ENCODE measurements at regions not wholly inside any gene's neighbourhood (a gene's known extent, or its start where the extent isn't known, plus 50 kb on each side); places are given as distances from the start of the nearest gene placed in this dataset.

DNA sequence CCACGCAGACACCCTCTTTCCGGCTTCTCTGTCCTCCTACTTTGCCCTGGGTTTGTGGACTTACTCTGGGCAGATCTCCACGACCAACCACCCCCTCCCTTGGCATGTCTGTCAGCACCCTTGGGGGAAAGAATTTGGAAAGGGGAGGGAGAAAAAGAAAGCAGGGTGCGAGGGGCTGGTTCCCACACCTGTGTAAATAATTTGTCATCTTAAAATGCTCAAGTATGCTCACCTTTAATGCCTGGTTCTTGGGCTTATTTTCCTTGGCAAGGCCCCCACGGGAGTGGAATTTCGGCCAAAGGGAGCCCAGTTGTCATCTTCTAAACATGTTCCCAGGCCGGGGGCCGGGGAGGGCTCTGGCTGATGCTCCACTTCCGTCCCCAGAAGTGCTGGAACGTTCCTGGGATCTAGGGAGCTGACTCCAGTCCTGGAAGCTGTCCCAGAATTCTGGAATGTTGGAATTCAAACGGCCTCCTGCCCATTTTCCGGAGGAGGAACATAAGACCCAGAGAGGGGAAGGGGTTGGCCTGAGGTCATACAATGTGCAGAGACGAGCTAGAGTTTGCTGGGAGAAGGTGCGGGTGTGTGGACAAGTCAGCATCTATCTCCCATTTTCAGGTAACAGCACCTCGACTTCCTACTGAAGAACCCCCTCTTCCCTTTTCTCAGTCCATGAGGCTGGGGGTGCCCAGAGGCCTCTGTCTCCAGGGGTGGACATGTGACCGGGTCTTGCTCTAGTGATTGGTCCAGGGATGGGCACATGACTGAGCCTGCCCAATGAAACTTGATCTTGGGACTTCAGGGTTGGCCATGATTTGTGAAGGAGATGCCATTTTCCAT is 122.3 kb downstream of the CEBPB start:
- DNase-seq = peak; percentile 90

DNA sequence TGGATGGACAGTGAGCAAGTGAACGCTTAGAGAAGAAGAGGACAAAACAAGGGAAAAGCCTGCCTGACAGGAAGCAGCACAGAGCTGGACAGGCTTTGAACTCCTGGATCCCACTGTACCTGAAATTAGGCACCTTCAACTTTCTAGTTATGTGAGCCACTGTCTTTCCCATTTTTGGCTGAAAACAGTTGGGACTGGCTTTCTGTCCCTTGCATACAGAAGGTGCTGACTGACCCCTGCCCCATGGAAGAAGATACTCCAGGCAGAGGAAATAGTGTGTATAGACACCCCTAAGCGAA is 122.8 kb downstream of the CEBPB start:
- DNase-seq = no peak

DNA sequence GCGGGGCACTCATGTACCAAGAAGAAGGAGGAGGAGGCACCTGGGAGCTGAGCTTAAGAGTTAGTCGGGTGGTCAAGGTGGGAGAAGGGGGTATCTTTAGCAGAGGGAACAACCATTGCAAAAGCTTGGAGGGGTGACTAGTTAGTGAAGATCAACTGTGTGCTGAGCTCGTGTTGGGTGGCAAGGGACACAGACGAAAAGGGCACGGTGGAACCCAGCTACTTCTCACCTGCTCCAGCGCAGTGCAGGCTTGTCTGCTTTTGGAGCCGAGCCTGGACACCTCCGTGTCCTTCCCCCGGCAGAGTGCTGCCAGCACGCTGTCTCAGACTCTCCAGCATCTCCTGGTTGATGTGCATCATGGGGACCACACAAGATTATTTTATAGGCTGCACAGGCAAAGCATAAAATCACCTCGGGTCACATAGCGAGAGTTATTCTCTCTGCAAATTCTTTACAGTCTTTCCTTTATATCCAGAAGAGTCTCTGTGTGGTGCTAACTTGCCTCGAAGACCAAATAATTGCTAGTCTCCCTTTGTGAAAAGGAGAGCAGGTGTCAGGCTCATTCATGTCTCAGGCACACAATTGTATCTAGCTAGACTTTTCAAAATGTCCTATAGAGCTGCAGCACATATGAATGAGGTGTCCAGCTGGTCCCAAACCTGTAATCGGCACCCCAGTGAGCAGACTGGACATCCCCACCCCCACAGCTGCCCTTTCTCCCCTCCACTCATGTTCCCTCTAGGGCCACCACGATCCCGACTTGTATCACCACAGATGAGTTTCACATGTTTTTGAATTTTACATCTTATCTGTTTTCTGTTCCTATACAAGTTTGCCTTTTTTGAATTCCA is 123.4 kb downstream of the CEBPB start:
- DNase-seq = no peak

DNA sequence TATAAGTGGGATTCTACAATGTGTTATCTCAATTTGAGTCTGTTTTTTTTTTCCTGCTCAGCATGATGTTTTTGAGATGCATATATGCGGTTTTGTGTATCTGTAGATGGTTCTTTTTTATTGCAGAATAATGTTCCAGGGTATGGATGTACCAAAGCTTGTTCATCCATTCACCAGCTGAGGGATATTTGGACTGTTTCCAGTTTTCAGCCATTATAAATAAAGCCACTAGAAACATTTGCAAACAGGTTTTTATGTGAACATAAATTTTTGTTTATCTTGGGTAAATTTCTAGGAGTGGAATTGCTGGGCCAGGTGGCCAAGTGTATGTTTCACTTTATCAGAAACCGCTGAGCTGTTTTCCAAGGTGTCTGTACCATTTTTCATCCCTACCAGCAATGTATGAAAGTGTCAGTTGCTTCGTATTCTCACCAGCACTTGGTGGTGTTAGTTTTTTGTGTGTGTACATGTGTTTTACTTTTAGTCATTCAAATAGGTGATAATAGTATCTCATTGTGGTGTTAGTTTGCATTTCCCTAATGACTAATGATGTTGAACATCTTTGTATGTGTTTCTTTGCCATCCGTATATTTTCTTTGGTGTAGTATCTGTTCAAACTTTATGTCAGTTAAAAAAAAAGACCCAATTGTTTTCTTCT is 124.2 kb downstream of the CEBPB start:
- no peak for DNase-seq

- no peak for DNase-seq
Observed at GRCh38 chr20:50315586-50316551, 125.2 kb downstream of the CEBPB start.

DNA sequence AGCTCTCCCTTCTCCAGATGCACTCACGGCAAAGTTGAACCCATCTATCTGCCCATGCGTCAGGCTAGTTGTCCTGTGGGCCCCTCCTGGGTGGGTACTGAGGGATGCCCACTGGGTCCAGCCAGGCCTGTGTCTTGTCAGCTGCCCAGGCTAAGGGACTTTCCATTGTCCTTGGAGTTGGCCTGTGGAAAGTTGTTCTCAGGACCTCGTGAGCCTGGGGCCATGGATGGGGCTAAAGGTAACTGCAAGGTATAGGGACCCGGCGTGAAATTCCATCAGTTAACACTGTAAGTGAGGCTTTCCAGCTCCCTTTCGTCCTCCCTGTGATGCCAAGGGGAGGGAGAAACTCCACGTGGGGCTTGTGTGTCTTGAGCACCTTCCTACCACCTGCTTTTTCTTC is 126.5 kb downstream of the CEBPB start:
- no peak for DNase-seq

GRCh38 chr20:50317609-50318008 is 127.0 kb downstream of the CEBPB start:
- DNase-seq = no peak

DNA sequence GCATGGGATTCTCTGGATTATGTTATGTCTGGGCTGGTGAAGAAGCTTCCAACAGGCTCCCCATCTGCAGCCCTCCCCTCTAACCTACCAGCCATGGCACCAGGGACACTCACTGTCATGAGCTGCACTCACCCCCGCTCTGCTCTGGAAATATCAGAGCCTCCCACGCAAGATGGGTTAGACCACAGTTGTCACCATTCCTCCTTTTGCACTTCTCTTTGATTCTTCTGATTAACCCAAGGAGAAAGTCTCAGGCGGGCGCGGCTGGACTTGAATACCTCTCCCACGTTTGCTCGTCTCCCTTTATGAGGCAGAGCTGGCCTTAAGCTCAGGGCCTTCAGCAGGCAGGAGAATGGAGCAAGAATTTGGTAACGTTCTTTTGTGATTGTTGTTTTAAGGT is 128.1 kb downstream of the CEBPB start:
- DNase-seq = no peak

DNA sequence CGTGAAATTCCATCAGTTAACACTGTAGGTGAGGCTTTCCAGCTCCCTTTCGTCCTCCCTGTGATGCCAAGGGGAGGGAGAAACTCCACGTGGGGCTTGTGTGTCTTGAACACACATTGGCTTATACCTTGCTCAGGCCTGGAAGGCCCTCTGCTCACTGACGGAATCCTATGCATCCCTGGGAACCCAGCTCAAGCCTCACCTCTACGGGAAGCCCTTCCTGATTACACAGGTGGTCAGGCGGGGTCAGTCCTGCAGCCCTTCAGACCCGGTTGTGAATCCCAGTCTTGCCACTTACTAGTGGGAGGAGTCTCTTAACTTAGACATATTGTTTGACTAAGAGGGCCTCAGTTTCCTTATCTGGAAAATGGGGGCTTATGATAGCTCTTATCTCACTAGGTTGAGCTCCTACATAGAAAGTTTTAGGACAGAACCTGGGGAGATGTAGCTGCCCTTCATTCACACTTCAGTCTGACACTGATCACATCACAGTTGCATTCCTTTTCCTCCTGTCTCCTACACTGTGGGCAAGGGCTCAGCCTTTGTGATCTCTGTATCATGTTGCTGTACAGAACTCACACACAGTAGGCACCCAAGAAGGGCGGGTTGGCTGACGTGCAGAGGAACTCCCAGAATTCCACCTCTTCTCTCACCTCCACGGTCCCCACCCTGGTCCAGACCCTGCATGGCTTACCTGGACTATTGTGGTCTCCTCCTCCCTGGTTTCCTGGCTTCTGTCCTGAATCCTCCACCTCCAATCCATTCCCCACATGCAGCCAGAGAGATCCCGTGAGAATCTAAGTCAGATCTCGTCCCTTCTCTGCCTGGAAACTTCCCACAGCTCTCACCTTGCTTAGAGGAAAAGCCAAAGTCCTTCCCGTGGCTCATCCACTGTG is 129.6 kb downstream of the CEBPB start:
- DNase-seq = no peak

GRCh38 chr20:50320901-50321796 is 130.5 kb downstream of the CEBPB start:
- peak; percentile 73 for DNase-seq

- DNase-seq = no peak
Observed at GRCh38 chr20:50321797-50322480, 131.3 kb downstream of the CEBPB start.

DNA sequence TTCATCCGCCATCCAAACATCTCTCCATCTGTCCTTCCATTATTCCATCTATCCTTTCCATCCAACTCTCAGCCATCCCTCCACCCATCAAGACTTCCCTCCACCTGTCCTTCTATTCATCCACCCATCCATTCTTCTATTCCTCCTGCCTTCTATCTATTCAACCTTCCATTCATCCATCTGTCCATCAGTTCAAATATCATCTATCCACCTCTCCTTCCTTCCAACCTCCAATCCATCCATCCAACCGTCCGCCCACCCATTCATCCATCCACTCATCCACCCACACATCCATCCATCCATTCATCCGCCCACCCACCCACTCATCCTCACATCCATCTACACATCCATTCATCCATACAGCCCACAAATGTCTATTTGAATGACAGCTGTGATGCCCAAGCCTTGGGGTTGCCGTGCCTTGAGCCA is 132.1 kb downstream of the CEBPB start:
- DNase-seq = no peak

- DNase-seq = no peak
Observed at GRCh38 chr20:50323209-50323608, 132.6 kb downstream of the CEBPB start.

- DNase-seq = no peak
Observed at GRCh38 chr20:50323777-50324775, 133.4 kb downstream of the CEBPB start.

DNA sequence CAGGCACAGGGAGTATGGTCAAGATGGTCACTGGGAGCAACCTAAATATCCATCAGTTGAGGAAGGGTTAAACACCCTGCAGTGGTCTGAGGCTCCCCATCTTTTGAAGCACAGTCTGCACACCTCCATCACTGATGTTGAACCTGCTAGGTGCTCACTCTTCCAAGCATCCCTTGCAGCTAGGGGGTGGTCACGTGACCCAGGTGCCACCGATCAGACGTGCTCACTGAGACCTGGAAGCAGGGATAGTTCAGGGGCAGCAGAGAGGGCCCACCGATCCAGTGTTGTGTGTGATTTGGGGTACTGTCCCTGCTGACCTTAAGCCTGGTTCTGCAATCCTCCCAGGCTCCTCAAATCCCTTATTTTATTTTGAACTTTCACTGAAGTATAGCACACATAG is 134.6 kb downstream of the CEBPB start:
- DNase-seq = no peak

DNA sequence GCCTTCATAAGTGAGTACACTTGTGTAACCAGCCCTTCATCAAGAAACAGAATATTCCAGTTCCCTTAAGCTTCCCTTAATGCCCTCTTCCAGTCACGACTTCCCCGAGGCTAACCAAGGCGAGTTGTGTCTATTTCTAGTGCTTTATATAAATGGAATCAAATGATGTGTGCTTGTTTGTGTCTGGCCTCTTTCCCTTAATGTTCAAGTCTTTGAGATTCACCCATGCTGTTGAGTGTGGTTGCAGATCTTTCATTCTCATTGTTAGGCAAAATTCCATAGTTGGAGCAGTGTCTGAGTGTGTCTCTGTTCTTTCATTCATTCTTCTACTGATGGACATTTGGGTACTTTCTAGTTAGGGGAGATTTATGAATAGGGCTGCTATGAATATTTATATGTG is 135.0 kb downstream of the CEBPB start:
- DNase-seq = no peak

DNA sequence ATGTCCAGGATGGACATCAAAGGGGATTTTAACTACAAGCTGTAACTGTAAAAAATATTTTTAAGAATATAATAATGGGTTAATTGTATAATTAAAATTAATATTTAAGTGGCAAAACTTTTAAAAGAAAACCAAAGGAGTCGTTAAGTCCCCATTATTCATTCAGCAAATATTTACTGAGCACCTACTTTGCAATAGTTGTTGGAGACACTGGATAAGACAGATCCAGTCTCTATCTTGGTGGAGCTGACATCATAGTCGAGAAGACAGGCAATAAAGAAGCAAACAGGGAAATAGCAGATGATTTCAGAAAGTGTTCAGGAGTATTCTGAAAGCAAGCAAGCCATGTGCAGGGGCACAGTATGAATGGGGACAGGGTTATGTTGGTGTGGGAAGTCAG is 137.0 kb downstream of the CEBPB start:
- DNase-seq = no peak
